ENCODE measurements at regions not wholly inside any gene's neighbourhood (a gene's known extent, or its start where the extent isn't known, plus 50 kb on each side); places are given as distances from the start of the nearest gene placed in this dataset.

GRCh38 chr4:43782391-43782790 lies 666.2 kb downstream of the KCTD8 start:
- DNase-seq (ENCODE audit: low read depth): no peak

DNA sequence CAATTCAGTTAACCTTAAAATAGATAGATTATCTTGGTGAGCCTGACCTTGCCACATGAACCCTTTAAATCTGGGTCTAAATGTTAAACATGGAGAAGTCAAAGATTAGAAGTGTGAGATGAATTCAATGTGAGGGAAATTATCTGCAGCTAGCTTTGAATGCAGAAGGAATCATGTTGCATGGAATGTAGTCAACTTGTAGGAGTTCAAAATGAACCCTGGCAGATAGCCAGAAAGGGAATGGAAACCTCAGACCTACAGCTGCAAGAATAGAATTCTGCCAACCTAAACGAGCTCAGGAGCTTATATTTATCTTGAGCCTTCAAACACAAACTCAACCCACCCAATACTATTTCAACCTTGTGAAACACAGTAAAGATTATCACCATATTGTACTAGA lies 632.5 kb downstream of the KCTD8 start:
- DNase-seq (ENCODE audit: low read depth): peak; percentile 8

DNA sequence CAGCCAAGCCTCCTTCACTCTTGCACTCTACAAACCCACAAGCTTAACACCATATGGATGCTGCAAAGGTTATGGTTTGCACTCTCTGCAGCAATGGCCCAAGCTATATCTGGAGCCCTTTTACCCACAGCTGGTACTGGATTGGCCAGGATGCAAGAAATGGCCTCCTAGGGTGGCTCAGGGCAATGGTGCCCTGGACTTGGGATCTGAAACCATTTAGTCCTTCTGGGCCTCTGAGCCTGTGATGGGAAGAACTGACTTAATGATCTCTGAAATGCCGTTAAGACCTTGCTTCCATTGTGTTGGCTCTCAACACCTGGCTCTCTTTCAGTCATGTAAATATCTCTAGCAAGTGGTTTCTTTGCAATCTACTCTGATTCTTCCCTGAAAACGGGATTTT lies 626.0 kb downstream of the KCTD8 start:
- no peak for DNase-seq (ENCODE audit: low read depth)

- no peak for DNase-seq (ENCODE audit: low read depth)
Measured at GRCh38 chr4:43835869-43836268, 612.7 kb downstream of the KCTD8 start.

DNA sequence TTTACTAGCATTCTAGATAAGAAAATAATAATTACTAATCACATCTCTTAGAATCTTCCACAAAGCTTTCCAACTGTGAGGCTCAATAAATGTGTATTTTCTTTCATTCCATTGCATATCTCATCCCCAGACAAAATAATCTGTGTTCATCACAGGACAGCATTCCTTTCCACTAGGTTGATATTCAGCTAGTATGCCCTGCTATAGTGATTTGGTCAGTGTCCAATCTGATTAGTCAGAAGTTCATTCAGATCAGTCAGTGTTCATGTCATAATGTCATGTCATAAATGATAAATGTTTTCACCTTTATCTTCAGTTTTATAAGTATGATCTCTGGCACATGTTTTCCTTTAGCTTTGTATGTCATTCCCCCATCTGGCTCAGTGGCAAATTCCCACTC lies 611.4 kb downstream of the KCTD8 start:
- peak; percentile 2 for DNase-seq (ENCODE audit: low read depth)

- no peak for DNase-seq (ENCODE audit: low read depth)
Measured at GRCh38 chr4:43837604-43838003, 611.0 kb downstream of the KCTD8 start.

GRCh38 chr4:43842594-43842993 lies 606.0 kb downstream of the KCTD8 start:
- no peak for DNase-seq (ENCODE audit: low read depth)

DNA sequence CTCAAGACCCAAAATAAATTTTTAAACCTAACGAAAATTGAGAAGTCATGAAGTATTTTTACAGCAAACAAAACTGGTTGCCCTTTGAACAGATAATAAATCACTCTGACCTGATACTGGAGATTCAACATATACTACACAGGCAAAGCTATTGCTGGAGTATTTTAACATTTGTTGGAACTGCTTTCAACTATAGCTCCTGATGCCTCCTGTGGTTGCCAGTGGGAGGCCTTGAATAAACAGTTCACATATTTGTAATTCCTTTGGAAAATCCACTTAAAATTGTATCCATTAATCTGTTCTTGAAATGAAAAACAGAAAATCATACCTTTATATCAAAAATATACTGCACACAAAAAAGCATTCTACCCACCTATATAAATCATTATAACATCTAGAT lies 605.1 kb downstream of the KCTD8 start:
- DNase-seq (ENCODE audit: low read depth): peak; percentile 12

- DNase-seq (ENCODE audit: low read depth): no peak
Measured at GRCh38 chr4:43846111-43846587, 602.5 kb downstream of the KCTD8 start.

- DNase-seq (ENCODE audit: low read depth): no peak
Measured at GRCh38 chr4:43853565-43854264, 594.9 kb downstream of the KCTD8 start.

- no peak for DNase-seq (ENCODE audit: low read depth)
Measured at GRCh38 chr4:43855283-43855682, 593.3 kb downstream of the KCTD8 start.

DNA sequence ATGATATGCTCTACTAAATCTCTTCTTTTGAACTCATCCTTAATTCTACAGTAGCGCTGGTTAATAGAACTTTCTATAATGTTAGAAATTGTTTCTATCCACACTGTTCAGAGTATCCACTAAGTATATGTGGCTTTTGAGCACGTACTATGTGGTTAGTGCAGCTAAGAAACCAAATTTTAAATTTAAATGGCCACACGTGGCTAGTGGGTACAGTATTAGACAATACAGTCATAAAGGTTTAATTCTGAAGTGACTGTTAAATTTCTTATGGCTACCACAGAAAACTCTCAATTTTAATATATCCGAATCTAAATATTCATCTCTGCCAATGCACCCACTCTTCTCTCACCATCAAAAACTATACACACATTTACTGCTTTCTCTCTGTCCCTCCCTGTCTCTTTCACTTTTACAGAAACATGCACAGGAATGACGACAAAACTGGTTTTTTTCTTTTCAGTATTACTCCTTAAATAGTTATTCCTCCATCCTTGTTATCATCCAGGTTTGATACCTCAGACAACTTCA lies 583.9 kb downstream of the KCTD8 start:
- no peak for DNase-seq (ENCODE audit: low read depth)

GRCh38 chr4:43867908-43868307 lies 580.7 kb downstream of the KCTD8 start:
- DNase-seq (ENCODE audit: low read depth): no peak

DNA sequence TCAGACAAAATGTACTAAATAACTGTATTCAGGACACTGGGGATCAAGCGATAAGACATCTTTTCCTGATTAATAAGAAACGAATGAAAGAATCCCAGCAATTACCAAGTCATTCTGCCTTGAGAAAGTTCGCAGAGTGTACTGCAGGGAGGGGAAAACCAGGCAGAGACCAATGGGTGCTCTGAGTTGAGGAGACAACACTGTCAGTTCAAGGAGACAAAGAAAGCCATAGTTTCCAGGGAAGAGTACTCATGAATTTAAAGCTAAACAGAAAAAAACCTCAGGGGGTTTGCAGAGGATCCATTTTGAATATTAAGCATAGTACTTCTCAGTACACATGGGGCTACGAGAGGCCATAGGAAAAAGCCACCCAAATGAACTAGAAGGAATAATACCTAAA lies 573.0 kb downstream of the KCTD8 start:
- no peak for DNase-seq (ENCODE audit: low read depth)

DNA sequence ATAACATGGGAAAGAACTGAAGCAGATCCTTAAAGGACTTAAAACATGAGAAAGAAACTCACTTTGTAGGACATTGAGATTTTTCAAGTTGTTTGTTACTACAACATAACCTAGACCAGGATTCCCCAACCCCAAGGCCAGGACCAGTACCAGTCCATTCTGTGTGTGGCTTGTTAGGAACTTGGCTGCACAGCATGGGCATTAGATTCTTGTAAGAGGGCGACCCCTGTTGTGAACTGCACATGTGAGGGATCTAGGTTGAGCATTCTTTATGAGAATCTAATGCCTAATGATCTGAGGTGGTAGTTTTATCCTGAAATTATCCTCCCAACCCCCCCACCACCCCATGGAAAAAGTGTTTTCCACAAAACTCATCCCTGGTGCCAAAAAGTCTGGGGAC lies 566.1 kb downstream of the KCTD8 start:
- DNase-seq (ENCODE audit: low read depth): no peak

GRCh38 chr4:43886196-43886595 lies 562.4 kb downstream of the KCTD8 start:
- DNase-seq (ENCODE audit: low read depth): no peak

- DNase-seq (ENCODE audit: low read depth): no peak
Measured at GRCh38 chr4:43898836-43899235, 549.8 kb downstream of the KCTD8 start.

DNA sequence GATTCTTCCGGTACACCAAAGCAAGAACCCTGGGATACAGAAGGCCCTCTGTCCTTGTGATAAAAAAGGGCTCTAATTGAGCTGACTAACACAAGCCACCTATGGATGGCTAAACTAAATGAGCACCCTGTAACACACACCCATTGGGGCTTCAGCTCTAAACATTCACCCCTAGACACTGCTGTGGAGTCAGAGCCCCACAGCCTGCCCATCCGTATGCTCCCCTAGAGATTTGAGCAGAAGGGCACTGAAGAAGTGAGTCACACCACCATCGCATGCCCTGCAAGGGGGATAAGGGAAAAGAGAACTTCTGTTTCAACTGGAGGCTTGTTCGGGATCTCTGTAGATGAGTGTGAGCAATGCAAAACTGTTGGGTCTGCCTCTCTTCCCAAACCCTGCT lies 545.2 kb downstream of the KCTD8 start:
- no peak for DNase-seq (ENCODE audit: low read depth)

DNA sequence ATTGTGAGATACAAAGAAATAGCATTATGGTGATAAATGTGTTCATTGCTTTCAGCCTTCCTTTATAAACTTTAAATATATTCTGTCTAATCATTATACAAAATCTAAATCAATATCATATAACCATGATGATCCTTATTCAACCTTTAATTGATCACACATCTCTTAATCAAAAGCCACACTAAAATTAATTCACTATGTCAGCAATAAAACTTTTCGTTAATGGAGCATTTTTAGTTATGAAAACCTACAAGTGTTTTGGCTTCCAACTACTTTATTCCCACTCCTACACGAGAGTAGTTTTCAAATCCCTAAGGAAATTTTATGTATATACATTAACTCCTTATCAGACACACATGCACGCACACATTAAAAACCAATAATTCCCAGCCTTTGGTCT lies 530.2 kb downstream of the KCTD8 start:
- no peak for DNase-seq (ENCODE audit: low read depth)

DNA sequence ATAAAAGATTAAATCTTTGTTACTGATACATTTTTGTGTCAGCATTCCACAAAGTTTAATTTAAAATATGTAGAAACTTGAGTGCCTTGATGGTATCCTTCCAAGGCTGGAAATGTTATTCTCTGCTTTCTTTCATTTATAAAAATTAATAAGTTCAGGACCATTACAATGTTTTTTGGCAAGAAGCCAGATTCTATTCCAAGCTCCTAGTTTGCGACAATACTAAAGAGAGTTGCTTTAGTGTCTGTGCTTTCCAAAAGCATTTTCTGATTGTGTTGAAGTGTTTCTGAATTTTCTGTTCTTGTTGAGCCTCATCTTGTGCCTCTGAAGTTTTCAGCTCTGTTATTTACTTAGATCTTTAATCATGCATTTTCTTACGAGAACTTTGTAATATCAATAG lies 516.2 kb downstream of the KCTD8 start:
- no peak for DNase-seq (ENCODE audit: low read depth)

GRCh38 chr4:43943998-43944397 lies 504.6 kb downstream of the KCTD8 start:
- no peak for DNase-seq (ENCODE audit: low read depth)

- DNase-seq (ENCODE audit: low read depth): no peak
Measured at GRCh38 chr4:43959976-43960375, 488.6 kb downstream of the KCTD8 start.

DNA sequence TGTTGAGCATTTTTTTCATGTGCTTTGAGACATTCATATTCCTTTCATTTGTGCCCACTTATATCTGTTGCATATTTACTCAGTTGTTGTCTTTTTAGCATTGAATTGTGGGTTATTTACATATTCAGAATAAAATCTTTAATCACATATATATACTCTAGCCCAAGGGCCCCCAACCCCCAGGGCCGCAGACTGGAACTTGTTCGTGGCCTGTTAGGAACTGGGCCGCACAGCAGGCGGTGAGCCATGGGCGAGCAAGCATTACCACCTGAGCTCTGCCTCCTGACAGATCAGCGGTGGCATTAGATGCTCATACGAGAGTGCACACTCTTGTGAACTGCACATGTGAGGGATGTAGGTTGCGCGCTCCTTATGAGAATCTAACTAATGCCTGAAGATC lies 480.6 kb downstream of the KCTD8 start:
- no peak for DNase-seq (ENCODE audit: low read depth)

DNA sequence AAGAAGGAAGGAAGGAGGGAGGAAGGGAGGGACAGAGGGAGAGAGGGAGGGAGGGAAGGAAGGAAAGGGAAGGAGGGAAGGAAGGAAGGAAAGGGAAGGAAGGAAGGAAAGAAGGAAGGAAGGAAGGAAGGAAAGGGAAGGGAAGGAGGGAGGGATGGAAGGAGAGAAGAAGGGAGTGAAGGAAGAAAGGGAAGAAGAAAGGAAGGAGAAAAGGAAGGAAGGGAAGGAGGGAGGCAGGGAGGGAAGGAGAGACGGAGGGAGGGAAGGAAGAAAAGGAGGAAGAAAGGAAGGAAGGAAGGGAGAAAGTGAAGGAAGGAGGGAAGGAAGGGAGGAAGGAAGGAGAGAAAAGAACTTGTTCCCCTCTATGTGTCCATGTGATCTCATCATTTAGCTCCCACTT lies 465.0 kb downstream of the KCTD8 start:
- DNase-seq (ENCODE audit: low read depth): no peak
